ENCODE measurements at regions not wholly inside any gene's neighbourhood (a gene's known extent, or its start where the extent isn't known, plus 50 kb on each side); places are given as distances from the start of the nearest gene placed in this dataset.
A peak's percentile ranks its signal among the peaks of the same experiment; 100 is the strongest.

DNA sequence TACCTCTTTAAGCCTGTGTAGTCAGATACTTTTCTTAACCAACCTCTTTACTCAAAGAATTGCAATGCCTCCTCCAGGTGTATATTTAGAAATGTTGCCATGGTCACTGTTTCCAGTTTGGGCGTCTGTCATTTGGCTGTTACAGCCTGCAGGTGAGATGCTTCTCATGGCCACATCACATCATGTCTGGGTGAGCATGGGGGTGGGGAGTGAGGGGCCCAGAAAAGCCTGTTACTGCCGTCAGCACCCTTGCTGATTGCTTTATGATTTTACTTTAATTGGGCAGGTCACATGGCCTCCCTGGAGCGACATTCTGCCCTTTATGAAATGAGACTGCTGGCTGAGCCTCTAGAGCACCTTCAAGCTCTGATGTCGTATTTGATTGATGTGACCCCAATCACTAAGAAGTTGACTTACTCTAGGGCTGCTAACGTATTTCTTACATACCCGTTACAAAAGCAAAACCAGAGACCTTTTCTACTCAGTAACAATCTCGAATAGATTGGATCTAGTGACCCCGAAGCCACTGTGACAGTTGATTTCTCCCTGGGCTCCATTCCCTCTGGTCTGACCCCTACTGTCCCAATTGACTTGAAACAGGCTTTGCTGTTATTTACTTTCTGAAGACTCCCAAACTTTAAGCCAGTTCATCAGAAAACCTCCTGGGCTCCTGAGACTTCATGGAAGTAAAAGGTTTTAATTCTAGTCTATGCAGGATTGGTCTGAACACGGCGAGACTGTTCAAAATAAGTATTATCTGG, 60.7 kb downstream of the OTUD1 start:
- Histone ChIP-seq H3K14ac (ENCODE audit: insufficient read length) (no peak overlapping the region), H3K79me1 (ENCODE audit: low read depth, low read length) (no peaks in the 10 kb centered on the region), H3K4me3 (ENCODE audit: extremely low read depth in 1 of 4, insufficient read depth in 2 of 4, low read depth in 3 of 4, low read length in 4 of 4) (no peak overlapping the region), H3K9me3 (ENCODE audit: insufficient read depth in 2 of 2, low read depth in 1 of 2, low read length in 1 of 2) (no peaks in the 10 kb centered on the region), H2BK120ac (replicated peaks; ENCODE audit: low read depth, low read length) (no peak overlapping the region), H2AFZ (ENCODE audit: low read length) (no peak overlapping the region), H4K5ac (ENCODE audit: insufficient read length, low read depth, low read length) (no peak overlapping the region), H3K79me2 (ENCODE audit: control insufficient read depth in 1 of 2, insufficient read depth in 2 of 2, low read length in 2 of 2) (no peaks in the 10 kb centered on the region), H4K8ac (ENCODE audit: extremely low read depth, insufficient read depth, low read length) (no peak overlapping the region), H3K56ac (replicated peaks; ENCODE audit: insufficient read length, low read depth, low read length) (no peak overlapping the region), H3K4me2 (ENCODE audit: insufficient read depth in 1 of 2, low read depth in 2 of 2, low read length in 2 of 2) (no peak overlapping the region), H3K9ac (replicated peaks in 1 of 4; ENCODE audit: extremely low read depth in 1 of 4, low read depth in 3 of 4, low read length in 3 of 4) (no peak overlapping the region), H2AK5ac (ENCODE audit: low read depth, low read length) (no peak overlapping the region), H3K4me1 (replicated peaks in 1 of 4; ENCODE audit: control insufficient read depth in 3 of 4, insufficient read depth in 4 of 4, low read length in 3 of 4) (peaks cover 0 to 2% (median 0%) of the 10 kb centered on the region in 4 experiments; a peak in 1 of 7 replicates), H4K91ac (replicated peaks; ENCODE audit: insufficient read length, low read length) (no peak overlapping the region), H4K20me1 (replicated peaks in 1 of 2; ENCODE audit: control insufficient read depth in 1 of 2, insufficient read depth in 2 of 2, low read length in 2 of 2) (no peaks in the 10 kb centered on the region), H2BK12ac (ENCODE audit: low read depth, low read length) (no peak overlapping the region), H2BK20ac (ENCODE audit: low read length) (no peak overlapping the region), H3K4ac (replicated peaks; ENCODE audit: insufficient read length, low read depth, low read length) (no peak overlapping the region), H3K27ac (ENCODE audit: low read depth, low read length) (no peak overlapping the region), H3K23ac (ENCODE audit: insufficient read length) (no peak overlapping the region), H3K18ac (ENCODE audit: extremely low read depth, low read length) (no peak overlapping the region), H2BK5ac (ENCODE audit: low read depth, low read length) (no peak overlapping the region), H2BK15ac (ENCODE audit: low read length) (no peak overlapping the region), H3K36me3 (ENCODE audit: control insufficient read depth in 2 of 4, insufficient read depth in 4 of 4, low read length in 3 of 4) (no peaks in the 10 kb centered on the region), H3K23me2 (ENCODE audit: low read depth, low read length) (no peaks in the 10 kb centered on the region), H3K27me3 (replicated peaks in 1 of 4; ENCODE audit: control insufficient read depth in 3 of 4, extremely low read depth in 1 of 4, insufficient read depth in 3 of 4, low read length in 3 of 4) (no peaks in the 10 kb centered on the region)
- FAIRE-seq (no peak), DNase-seq (ENCODE audit: low read depth in 1 of 2, low spot score in 2 of 2) (no peak)
- ChIA-PET CTCF (ENCODE audit: partially characterized antibody) (interaction anchor here (1.0 to 4.5 kb wide), 6 partner anchors 16 to 213 kb away, joined by 3 to 15 read pairs (median 4); no protein-coding TSS in a partner anchor), POLR2A (ENCODE audit: partially characterized antibody) (no interaction called here)
- TF ChIP-seq RAD21 (IDR thresholded peaks at IDR 0.05 in 1 of 2, conservative IDR thresholded peaks at IDR 0.05 in 1 of 2; ENCODE audit: low read depth in 2 of 2, low read length in 2 of 2): peak; percentile 21 to 40; a peak in 3 of 4 replicates
- TF ChIP-seq, protein P1, sequence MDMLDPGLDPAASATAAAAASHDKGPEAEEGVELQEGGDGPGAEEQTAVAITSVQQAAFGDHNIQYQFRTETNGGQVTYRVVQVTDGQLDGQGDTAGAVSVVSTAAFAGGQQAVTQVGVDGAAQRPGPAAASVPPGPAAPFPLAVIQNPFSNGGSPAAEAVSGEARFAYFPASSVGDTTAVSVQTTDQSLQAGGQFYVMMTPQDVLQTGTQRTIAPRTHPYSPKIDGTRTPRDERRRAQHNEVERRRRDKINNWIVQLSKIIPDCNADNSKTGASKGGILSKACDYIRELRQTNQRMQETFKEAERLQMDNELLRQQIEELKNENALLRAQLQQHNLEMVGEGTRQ (IDR thresholded peaks at IDR 0.05; ENCODE audit: low read length): no peak
- TF ChIP-seq, protein P2, sequence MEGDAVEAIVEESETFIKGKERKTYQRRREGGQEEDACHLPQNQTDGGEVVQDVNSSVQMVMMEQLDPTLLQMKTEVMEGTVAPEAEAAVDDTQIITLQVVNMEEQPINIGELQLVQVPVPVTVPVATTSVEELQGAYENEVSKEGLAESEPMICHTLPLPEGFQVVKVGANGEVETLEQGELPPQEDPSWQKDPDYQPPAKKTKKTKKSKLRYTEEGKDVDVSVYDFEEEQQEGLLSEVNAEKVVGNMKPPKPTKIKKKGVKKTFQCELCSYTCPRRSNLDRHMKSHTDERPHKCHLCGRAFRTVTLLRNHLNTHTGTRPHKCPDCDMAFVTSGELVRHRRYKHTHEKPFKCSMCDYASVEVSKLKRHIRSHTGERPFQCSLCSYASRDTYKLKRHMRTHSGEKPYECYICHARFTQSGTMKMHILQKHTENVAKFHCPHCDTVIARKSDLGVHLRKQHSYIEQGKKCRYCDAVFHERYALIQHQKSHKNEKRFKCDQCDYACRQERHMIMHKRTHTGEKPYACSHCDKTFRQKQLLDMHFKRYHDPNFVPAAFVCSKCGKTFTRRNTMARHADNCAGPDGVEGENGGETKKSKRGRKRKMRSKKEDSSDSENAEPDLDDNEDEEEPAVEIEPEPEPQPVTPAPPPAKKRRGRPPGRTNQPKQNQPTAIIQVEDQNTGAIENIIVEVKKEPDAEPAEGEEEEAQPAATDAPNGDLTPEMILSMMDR (IDR thresholded peaks at IDR 0.05; ENCODE audit: control extremely low read depth in 1 of 3, insufficient read depth in 1 of 3, low read depth in 1 of 3, low read length in 3 of 3): peak in 2 of 3 experiments; percentile 9 to 29; a peak in 3 of 4 replicates
- 87% methylated on average over 10 of the region's 10 CpGs; no CpG with 5 or more reads in 1 of the 2 experiments for WGBS, 2 experiments (ENCODE audit: extremely low coverage in 1 of 2, insufficient coverage in 1 of 2, insufficient read length in 1 of 2, insufficient replicate concordance in 2 of 2, low coverage in 1 of 2, low lambda C conversion rate in 2 of 2, missing lambda C conversion rate in 1 of 2)
